Osteoblast (primary cell): ENCODE measurements at regions not wholly inside any gene's neighbourhood (a gene's known extent, or its start where the extent isn't known, plus 50 kb on each side); places are given as distances from the start of the nearest gene placed in this dataset.
"Not testable (repeated sequence)": the region's sequence is repeated elsewhere in the genome, so short reads cannot be mapped to it uniquely, and the experiment has no call there.

Experiments
- DNase-seq: peaks from one replicate; pipeline ENCODE4 v3.0.0; 2011; ENCODE audit warnings: low spot score, mixed read lengths; ENCODE audit not compliant: insufficient read length; ENCODE audit errors: missing footprints
- H2AFZ ChIP-seq: 2 replicates; pipeline ENCODE4 v1.6.0; 2011; ENCODE audit warnings: mild to moderate bottlenecking, low read length
- H3K27ac ChIP-seq: 2 replicates; pipeline ENCODE4 v1.5.1; 2011; ENCODE audit warnings: mild to moderate bottlenecking, low read depth, low read length, moderate library complexity
- H3K27me3 ChIP-seq: 2 replicates; pipeline ENCODE4 v1.6.0; 2012; ENCODE audit warnings: mild to moderate bottlenecking, control low read depth, inconsistent platforms, low read length, moderate library complexity; ENCODE audit not compliant: insufficient read depth
- H3K36me3 ChIP-seq: 2 replicates; pipeline ENCODE4 v1.5.1; 2011; ENCODE audit warnings: mild to moderate bottlenecking, low read length, control low read depth, moderate library complexity; ENCODE audit not compliant: insufficient read depth
- H3K4me1 ChIP-seq: 2 replicates; pipeline ENCODE4 v1.5.1; 2011; ENCODE audit warnings: mild to moderate bottlenecking, low read length, control low read depth, moderate library complexity; ENCODE audit not compliant: insufficient read depth
- H3K4me2 ChIP-seq: 2 replicates; pipeline ENCODE4 v1.6.0; 2011; ENCODE audit warnings: mild to moderate bottlenecking, low read length; ENCODE audit not compliant: insufficient read depth
- H3K4me3 ChIP-seq: fragments of 200-600 bp; sonication (generic); 3 replicates; pipeline ENCODE4 v1.5.1; 2012; ENCODE audit warnings: mild to moderate bottlenecking, low read length, inconsistent platforms; ENCODE audit not compliant: insufficient read depth
- H3K79me2 ChIP-seq: 2 replicates; pipeline ENCODE4 v1.6.0; 2012; ENCODE audit warnings: mild to moderate bottlenecking, low read length, control low read depth, inconsistent platforms; ENCODE audit not compliant: insufficient read depth
- H3K9me3 ChIP-seq: 2 replicates; pipeline ENCODE4 v1.5.1; 2011; ENCODE audit warnings: low read depth, low read length, control low read depth
- H4K20me1 ChIP-seq: 2 replicates; pipeline ENCODE4 v1.6.0; 2012; ENCODE audit warnings: mild to moderate bottlenecking, low read length, control low read depth; ENCODE audit not compliant: insufficient read depth
- CTCF ChIP-seq: IDR thresholded peaks from 2 replicates; pipeline ENCODE4 v1.5.1; 2011; ENCODE audit warnings: mild to moderate bottlenecking, low read depth, low read length, moderate library complexity; ENCODE audit errors: extremely low read depth

- no peak for TF ChIP-seq CTCF
- no peaks in the 10 kb centered on the region for H3K36me3 ChIP-seq
Observed at GRCh38 chr4:45472490-45472889, 651.4 kb downstream of the GABRG1 start.

GRCh38 chr4:45471335-45471734 is 652.5 kb downstream of the GABRG1 start:
- no peaks in the 10 kb centered on the region for H3K79me2 ChIP-seq
- H3K4me3 ChIP-seq, result no peak overlapping the region
- H3K27me3 ChIP-seq, result no peaks in the 10 kb centered on the region
- H3K4me2 ChIP-seq, result no peak overlapping the region
- no peak overlapping the region for H3K27ac ChIP-seq
- no peak overlapping the region for H2AFZ ChIP-seq
- peaks cover 10% of the 10 kb centered on the region for H3K9me3 ChIP-seq
- H3K36me3 ChIP-seq, result no peaks in the 10 kb centered on the region
- H3K4me1 ChIP-seq, result no peaks in the 10 kb centered on the region
- DNase-seq, result no peak
- TF ChIP-seq CTCF, result no peak
- no peaks in the 10 kb centered on the region for H4K20me1 ChIP-seq

More at GRCh38 chr4:45472490-45472889, 651.4 kb downstream of the GABRG1 start:
- no peaks in the 10 kb centered on the region for H3K4me1 ChIP-seq
- no peak overlapping the region for H3K27ac ChIP-seq
- H3K4me3 ChIP-seq, result no peak overlapping the region
- H3K27me3 ChIP-seq, result no peaks in the 10 kb centered on the region
- no peaks in the 10 kb centered on the region for H4K20me1 ChIP-seq
- no peak overlapping the region for H2AFZ ChIP-seq
- H3K9me3 ChIP-seq, result peaks cover 10% of the 10 kb centered on the region
- DNase-seq, result no peak
- H3K4me2 ChIP-seq, result no peak overlapping the region
- H3K79me2 ChIP-seq, result no peaks in the 10 kb centered on the region

GRCh38 chr4:45467157-45467556 is 656.7 kb downstream of the GABRG1 start:
- Histone ChIP-seq H3K4me2 (no peak overlapping the region), H3K4me3 (no peak overlapping the region), H3K27ac (no peak overlapping the region), H3K27me3 (no peaks in the 10 kb centered on the region), H3K4me1 (no peaks in the 10 kb centered on the region), H3K9me3 (peaks cover 6% of the 10 kb centered on the region), H3K36me3 (no peaks in the 10 kb centered on the region), H3K79me2 (no peaks in the 10 kb centered on the region), H4K20me1 (no peaks in the 10 kb centered on the region), H2AFZ (no peak overlapping the region)
- TF ChIP-seq CTCF, result no peak
- no peak for DNase-seq

- not testable (repeated sequence) for H3K4me3 ChIP-seq, H2AFZ ChIP-seq, H3K4me1 ChIP-seq, H4K20me1 ChIP-seq, H3K9me3 ChIP-seq, H3K36me3 ChIP-seq, H3K4me2 ChIP-seq, H3K79me2 ChIP-seq, DNase-seq, H3K27me3 ChIP-seq, H3K27ac ChIP-seq
Observed at GRCh38 chr4:45460157-45460556, 663.7 kb downstream of the GABRG1 start.
